GM18907 (cell line): ENCODE measurements at regions not wholly inside any gene's neighbourhood (a gene's known extent, or its start where the extent isn't known, plus 50 kb on each side); places are given as distances from the start of the nearest gene placed in this dataset.

ENCODE experiments used
- ATAC-seq: cut with Tn5 transposase; IDR thresholded peaks from one replicate; pipeline ENCODE4 v1.9.1; 2021; ENCODE audit warnings: mild to moderate bottlenecking, moderate library complexity; ENCODE audit not compliant: unreplicated experiment

DNA sequence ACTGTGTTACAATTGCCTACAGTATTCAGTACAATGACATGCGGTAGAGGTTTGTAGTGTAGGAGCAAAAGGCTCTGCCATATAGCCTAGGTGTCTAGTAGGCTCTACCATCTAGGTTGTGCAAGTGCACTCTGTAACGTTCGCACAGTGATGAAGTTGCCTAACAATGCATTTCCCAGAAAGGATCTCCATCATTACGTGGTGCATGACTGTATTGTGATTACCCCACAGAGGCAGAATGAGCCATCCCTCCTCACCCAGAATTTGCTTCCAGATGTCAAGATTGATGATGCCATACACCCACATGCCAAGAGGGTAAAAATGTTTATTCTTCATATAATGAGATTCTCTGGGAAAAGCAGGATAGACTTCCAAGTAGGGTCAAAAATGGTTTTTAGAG is 199.3 kb upstream of the CTTNBP2NL start:
- no peak for ATAC-seq

DNA sequence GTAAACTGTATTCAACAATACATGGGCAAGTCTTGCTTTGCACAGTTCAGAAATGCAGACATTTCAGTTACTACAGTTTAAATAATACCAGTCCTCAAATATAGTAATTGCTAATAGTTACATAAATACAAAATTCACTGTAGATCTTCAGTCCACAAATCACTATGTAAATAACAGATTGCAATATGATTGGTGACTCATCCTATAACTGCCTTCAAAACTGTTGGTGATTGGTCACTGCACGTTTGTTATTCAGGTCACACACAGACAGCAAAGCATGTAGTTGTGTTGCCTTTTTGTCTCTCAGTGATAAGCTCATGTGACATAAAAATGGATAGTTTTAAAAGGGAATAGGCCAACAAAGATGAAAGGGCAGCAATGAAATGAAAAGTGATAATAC is 186.5 kb upstream of the CTTNBP2NL start:
- ATAC-seq: no peak

DNA sequence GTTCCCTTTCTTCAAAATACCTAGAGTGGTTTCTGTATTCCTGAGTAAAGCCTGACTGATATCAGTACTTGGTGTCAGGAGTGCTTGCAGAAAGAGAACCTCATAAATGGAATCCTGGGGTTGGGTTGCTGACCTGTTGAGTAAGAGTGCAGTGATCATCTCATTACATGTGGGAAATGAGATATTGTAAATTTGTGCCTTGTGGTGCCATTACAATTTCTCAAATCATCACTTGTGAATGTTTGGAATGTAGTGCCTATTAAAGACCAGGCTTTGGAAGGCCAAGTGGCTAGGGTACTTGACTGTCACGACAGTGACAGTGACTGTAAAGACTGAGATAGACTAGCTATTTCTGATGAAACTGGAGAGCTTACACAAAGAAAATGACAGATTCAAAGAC is 176.7 kb upstream of the CTTNBP2NL start:
- no peak for ATAC-seq

DNA sequence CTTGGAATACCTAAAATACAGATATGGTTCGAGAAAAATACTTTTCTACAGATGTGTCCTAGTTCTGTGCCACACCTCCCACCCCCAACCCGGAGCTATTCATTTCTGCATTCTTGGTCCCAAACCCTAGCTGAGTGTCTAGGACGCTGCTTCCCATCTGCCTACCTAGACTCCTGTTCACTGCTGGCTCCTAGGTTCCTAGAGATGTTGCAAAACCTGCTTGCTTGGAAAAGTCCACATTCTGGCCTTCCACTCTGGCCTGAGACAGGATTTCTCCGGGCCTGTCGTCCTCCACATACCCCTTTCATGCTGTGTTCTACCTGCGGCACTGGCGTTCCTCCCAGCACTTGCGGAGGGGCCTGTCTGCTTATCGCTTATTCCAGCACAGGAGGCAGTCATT is 165.8 kb upstream of the CTTNBP2NL start:
- ATAC-seq: no peak

DNA sequence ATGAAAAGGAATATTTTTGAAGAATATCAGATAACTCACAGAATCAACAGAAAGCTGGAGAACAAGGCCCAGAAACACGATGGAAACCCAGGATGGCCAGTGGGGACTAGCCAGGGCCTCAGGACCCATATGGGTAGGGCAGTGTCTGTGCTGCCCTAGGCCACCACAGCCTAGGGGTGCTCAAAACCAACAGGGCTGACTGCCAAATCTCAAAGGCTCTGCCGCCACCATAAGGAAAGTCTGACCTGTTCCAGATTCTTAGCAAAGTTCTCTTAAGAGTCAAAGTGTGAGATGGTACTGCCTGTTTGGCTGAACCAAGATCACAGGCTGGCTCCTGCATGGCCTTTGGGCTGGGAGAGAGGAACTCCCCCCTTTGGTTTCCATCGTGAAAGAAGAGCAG is 164.7 kb upstream of the CTTNBP2NL start:
- no peak for ATAC-seq

DNA sequence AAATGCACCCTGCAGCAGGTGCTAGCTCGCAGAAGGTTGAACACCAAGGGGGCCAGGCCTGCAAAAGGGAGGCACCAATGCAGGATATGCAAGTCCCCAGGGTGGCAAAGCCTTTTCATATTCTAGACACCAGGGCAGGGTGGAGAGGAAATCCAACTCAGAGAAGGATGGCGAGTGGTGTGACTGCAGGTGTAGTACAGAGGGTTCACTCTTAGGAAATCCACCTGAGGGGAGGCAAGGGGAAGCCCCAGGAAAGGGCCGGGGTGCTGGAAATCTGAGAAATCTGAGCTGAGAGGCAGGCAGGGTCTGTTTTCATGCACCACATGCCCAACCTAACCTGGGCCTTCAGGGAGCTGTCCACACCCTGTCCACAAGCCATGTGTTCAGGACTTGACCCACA is 163.2 kb upstream of the CTTNBP2NL start:
- ATAC-seq: no peak

DNA sequence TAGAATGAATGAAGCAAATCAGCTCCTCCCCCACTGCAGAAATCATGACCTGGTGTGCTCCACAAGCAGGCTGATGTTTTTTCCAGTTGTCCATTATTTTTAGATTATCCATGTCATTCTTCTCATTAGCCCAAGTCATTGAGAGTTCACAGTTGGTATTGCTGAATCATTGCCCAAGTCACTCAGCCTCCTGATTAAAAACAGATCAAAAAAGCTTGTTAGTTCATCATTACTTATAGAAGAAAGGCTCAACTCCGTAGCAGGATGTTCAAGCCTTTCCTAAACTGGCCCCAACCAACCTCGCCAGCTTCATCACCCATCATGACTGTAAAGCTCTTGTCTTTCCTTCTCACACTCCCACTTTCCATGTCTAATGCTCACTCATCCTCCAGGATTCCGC is 161.3 kb upstream of the CTTNBP2NL start:
- no peak for ATAC-seq

DNA sequence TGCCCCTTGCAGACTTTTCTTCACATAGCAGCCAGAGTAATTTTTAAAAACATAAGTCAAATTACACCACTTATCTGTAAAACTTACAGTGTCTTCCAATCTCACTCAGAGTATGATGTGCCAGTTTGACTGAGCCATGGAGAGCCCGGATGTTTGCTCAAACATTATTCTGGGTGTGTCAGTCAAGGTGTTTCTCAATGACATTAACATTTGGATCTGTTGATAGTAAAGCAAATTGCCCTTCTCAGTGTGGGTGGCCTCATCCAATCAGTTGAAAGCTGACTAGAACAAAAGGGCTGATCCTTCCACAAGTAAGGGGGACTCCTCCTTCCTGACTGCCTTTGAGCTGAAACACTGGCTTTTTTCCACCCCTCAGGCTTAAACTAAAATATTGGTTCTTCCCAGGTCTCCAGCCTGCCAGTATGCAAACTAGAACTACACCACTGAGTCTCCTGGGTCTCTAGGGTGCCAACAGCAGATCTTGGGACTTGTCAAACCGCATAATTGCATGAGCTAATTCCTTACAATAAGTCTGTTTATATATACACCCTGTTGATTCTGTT is 157.9 kb upstream of the CTTNBP2NL start:
- ATAC-seq: no peak

DNA sequence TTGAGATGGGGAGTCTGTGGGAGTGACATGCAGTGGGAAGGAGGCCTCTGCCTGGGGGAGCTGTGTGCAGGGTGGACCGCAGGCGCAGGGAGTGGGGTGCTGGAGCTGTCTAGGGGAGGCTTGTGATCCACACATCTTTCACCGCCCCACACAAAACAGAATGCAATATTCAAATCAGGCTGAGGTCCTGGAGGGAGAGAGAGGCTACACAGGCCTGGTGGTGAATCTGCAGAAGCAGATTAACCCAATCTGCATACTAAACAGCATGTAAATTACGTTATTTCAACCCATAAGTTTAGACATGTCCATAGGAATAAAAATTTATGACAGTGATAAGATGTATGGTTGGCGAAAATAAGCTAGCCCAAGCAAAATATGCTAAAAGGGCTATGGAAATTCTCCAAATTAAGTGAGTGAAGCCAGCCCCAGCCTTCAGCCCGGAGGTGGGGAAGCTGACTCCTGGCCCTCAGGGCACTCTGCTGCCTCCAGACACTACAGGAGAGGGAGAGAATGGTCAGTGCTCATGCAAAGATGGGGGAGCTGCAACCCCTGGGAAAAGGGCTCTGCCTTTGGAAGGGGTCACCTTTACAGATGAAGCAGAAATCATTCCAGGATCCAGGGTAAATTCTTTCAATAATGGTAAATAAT is 156.2 kb upstream of the CTTNBP2NL start:
- ATAC-seq: no peak

DNA sequence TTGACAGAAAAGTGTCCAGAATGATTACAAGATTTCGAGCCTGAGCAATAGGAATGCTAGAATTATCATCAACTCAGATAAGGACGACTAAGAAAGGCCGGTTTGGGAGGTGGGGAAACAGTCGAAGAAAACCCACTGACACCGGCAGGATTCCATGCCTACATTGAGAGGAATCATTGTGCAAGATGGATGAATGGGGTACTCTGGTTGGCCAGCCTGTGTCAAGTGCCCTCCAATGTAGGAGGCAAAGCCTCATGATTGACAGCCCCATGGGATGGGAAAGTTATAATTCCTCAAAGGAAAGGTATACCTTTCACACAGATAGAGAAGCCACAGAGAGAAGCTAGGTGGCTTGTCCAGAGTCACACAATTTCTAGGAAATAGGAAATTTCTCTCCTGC is 153.5 kb upstream of the CTTNBP2NL start:
- no peak for ATAC-seq

DNA sequence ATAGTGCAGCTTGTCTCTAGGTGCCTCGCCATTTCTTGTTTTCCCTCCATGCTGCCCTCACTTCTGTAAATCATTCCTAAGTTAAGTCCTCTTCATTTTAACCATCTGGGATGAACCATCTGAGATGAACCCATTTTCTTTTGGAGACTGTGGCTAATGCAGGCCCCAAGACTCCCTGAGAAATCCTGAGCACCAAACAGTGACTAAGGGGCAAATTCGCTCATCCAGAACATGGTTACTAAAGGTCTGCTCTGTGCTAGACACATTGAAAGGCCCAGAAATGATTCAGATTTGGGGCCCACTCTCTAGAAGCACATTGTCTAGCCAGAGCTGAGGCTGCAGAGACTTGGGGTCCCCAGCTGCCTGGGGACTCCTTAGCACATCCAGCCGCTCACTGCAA is 151.9 kb upstream of the CTTNBP2NL start:
- ATAC-seq: no peak

DNA sequence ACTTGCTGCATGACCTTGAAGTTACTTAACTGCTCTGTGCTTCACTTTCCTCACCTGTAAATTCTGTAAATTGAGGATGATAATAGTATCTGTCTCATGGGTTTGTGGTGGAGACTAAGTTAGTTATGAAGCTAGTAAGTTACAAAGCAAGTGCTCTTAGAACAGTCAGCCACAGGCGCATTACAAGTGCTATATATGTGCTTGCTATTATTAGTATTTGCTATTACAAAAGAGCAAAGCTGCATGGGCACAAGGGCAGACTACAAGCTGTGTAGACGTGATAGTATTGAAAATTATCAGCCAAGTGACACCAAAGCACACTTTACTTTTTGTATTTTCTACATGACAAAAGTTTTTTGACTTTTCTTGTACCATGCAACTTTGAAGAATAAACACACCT is 150.9 kb upstream of the CTTNBP2NL start:
- ATAC-seq: no peak

DNA sequence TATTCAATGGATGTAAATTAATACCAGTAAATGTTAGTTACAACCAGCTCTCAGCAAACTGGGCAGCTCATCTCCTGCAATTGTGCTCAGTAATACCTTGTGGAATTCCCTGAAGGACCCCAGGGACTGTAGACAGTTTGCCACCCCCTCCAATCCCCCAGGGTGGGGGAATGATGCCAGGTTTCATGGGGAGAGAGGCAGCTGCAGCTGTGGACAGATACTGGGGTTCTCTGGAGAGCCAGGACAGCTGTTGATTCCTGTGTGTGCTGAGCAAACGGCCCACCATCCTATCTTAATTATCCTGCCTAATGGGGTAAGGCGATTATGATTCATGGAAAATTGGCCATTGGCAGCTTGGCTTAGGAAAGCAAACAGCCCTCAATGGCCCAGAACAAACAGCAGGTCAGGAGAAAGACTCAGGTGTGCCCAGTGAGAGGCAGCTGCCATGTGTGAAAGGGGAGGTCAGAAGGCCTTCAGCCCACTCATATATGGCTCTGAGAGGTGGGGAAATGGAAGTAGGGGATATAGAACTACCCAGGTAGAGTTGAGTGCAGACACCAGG is 148.9 kb upstream of the CTTNBP2NL start:
- ATAC-seq: no peak

DNA sequence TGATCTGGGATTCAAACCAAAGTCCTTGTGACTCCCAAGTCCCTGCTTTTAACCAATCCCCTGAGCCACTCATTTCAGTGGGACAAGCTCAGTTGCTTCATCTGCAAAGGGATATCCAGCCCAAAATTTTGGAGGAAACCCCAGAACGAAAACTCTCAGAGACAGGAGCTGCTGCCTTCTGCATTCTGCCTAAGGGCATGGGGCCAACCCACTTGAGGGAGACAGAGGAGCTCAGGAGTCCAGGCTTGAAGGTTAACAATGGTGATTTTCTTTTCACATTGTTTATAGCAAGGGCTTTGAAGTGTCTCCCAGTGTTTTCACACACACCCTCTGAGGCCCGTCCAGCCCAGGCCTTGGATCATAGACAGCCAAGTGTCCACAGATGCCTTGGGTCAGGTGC is 148.1 kb upstream of the CTTNBP2NL start:
- ATAC-seq: no peak

DNA sequence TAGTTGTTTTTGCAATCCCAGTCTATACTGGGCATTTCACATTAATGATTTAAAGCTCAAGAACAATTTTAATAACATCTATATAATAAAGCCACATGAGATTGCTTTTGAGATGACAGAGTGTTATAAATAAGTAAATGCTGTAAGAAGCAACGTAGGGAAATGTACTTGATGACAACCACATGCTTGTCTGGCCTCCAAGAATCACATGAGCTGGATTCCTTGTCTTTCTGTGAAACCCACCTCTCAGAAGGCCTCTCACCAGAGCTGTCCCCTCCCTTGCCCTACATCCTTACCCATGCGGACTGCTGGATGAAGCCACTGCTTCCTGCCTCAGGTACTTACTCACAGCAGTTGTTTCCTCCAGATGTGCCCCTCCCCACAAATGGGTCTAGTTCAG is 145.1 kb upstream of the CTTNBP2NL start:
- no peak for ATAC-seq

DNA sequence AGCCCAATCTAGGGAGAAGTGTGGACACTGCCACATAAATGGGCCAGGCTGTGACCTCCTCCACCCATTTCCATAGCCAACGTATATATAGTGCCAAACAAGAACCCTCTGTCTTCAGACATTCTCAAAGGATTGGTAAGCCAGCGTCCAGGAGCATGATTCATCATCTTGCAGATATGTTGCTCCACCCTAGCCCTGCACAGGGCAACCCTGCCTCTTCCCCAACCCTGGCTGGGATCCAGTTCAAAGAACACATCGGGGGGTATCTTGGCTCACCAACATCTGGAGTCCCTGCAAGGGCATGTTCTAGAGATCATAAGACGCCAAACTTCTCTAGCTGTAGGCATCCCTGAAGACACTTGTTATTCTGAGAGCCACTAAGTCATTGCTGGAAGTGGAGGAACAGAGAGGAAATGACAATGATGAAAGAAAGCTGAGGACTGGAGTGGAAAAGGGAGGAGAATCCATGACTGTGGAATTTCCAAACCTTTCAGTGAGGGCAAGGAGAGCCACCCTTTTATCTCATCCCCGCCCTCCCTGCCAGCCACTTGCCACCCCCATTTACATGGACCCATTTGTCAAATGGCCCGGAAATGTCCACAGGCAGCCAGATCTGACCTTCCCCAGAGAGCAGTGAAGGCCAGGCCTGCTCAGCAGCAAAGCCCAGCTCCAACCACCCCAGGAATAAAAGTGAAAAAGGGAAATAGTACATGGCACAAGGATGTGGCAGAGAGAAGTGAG is 144.1 kb upstream of the CTTNBP2NL start:
- ATAC-seq: no peak

DNA sequence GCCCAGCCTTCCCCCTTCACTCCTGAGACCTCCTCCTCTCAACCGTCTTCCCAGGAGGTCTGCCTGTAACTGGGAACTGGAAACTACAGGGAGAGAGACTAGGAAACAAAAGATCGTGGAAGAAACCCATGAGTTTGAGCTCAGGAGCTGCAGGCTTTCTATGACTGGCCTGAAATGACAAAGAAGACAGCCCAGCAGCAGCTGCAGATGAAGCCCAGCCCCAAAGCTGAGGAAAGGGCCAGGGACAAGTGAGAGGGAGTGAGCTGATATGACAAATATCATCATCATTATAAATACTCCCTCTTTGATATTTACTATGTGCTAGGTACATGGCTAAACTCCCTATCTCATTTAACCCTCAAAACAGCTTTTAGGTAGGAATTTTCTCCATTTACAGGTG is 142.6 kb upstream of the CTTNBP2NL start:
- no peak for ATAC-seq

DNA sequence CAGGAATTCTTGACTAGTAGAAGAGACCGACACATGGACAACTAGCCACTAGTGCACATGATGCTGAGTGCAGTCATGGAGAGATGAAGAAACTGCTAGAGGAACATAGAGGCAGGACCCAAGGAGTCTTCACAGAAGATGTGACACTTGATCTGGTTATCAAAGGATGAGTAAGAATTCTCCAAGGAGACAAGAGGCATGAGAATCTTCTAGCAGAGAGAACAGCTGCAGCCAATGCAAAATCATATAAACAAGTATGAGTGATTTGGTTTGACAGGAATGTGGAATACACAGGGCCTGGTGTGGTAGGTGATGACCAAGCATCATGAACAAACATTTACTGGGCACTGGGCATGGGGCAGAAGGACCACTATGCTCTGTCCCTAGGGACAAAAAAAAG is 140.9 kb upstream of the CTTNBP2NL start:
- no peak for ATAC-seq

DNA sequence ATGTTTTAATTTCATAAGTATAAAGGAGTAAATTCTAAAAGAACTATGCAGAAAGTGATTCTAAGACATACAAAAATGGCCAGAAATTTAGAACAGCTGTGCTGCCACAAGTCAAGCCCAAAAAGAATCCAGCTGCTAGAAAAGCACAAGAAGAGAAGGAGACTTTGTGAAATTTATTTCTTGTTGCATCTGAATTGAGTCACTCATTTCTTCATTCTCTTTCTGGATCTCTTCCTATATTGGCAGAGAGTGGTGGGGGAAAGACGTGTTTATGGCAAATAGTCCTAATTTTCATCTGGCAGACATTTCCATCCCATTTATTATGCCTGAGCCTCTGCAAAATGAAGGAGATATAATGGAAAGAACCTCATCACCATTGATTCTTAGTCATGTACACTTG is 139.6 kb upstream of the CTTNBP2NL start:
- no peak for ATAC-seq

DNA sequence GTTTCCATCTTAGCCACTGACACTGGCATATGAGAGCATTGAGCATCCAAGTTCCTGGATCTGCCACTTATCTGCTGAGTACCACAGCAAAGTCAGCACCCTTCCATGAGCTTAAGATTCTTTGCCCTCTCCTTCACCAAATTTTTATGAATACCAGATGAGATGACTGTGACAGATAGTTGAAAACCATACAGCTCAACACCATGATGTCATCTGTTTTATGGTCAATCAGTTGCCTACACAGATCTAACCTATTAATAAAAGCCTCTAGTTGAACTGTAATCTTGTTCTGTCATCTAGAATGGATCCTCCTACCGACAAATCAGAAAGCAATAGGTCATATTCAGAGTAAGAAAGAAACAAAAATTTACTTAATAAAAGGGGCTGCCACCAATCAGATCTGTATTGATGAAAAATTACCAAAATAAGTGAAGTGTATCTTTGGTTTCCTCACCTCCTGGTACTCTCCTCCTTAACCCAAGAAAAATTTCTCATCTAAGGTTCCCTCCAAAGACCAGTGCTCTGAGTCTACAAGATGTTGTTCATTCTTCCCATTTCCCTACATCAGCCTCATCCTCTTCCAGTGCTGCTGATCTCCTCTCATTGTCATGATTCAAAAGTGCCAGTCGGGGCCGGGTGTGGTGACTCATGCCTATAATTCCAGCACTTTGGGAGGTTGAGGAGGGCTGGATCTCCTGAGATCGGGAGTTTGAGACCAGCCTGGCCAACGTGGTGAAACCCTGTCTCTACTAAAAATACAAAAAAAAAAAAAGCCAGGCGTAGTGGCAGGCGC is 138.8 kb upstream of the CTTNBP2NL start:
- ATAC-seq: no peak

DNA sequence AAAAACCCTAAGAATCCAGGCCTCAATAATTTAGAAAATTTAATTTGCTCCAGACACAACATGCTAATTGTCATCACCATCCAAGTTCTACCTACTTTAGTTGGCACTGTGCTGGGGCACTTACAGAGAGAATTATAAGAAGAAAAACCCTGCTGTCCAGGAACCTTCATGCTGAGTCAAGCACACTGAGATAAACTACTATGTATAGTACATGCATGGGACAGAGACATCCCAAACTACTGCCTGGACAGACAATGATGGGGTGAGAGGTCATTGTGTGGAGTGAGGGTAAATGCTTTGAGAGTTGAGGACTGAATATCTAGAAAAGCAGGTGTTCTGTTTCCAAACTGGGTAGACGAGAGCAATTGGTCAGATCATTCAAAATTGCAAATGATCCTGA is 135.3 kb upstream of the CTTNBP2NL start:
- ATAC-seq: no peak
